GM21576 (cell line): ENCODE measurements at regions not wholly inside any gene's neighbourhood (a gene's known extent, or its start where the extent isn't known, plus 50 kb on each side); places are given as distances from the start of the nearest gene placed in this dataset.

Source experiments
- ATAC-seq: cut with Tn5 transposase; IDR thresholded peaks from one replicate; pipeline ENCODE4 v1.9.1; 2021; ENCODE audit warnings: mild to moderate bottlenecking, moderate library complexity; ENCODE audit not compliant: unreplicated experiment

DNA sequence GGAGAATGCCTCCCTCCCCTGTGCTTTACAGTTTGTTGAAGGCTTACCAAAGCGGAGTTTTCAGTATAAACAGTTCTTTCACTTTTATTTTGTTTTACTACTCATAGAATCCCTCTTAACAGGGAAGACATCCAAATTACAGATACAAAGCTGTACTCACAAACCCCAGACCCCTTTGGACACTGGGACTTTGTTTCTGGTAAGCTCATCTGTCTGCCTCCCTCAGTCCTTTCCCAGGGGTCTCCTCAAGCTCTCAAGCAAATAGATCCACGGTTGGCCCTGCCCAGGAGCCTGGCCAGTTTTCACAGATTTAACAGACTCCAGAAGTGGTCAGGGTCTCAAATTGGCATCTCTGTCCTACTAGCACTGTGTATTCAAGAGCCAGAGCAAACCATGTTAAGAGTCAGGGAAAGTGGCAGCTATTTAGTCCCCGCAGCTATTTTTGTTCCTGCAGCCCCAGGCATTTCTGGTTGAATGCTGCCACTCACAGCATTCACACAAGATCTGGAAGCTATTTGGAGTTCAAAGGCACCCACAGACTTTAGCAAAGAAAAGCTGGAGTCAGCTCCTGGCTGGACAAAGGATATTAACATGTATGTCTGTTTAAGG lies 54.2 kb downstream of the TMEM100 start:
- ATAC-seq, result no peak

DNA sequence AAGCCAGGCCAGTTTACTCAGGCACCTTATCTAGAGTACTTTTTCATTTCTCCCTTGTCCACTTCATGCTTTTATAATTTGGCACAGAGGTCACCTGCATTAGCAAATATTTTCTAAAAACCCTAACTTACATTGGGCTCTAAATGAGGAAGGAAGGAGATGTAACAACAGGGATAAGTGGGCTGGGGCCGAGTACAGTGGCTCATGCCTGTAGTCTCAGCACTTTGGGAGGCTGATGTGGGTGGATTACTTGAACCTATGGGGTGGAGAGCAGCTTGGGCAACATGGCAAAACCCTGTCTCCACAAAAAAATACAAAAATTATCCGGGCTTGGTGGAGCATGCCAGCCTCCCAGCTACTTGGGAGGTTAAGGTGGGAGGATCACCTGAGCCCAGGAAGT lies 55.9 kb downstream of the TMEM100 start:
- no peak for ATAC-seq

DNA sequence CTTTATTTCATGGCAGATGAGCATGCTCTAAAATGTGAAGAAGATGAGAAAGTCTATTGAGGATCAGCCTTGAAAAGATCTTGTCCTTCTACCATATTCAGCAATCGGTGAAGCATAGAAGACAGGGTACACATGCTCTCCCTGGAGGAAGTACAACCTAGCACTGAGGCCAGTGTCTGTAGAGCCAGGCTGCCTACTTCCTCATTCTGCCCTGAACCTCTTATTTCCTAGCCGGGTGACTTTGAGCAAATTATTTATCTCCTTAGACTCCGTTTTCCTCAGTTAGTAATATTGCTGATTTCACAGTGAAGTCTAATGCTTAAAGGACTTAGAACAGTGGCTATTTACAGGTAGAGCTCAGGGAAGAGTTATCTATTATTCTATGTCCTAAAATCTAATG lies 58.4 kb downstream of the TMEM100 start:
- ATAC-seq, result peak; percentile 96

DNA sequence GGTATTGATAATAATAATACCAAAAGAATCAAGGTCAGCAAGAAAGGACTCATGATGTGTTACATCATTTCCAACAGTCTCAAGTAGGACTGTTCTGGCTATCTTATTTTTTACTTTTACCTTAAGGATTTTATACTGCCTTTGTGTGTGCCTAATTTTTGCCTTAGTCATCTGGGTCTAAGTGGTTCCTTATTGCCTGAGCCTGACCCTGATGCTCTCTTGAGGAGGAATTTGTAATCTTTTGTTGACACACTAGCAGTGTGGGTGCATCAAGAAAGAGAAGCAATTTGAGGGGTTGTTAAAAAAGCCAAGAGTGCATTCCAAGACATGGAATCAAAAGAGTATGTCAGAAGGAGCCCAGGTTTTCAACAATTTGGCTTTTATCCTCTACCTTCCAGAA lies 59.3 kb downstream of the TMEM100 start:
- ATAC-seq, result no peak

DNA sequence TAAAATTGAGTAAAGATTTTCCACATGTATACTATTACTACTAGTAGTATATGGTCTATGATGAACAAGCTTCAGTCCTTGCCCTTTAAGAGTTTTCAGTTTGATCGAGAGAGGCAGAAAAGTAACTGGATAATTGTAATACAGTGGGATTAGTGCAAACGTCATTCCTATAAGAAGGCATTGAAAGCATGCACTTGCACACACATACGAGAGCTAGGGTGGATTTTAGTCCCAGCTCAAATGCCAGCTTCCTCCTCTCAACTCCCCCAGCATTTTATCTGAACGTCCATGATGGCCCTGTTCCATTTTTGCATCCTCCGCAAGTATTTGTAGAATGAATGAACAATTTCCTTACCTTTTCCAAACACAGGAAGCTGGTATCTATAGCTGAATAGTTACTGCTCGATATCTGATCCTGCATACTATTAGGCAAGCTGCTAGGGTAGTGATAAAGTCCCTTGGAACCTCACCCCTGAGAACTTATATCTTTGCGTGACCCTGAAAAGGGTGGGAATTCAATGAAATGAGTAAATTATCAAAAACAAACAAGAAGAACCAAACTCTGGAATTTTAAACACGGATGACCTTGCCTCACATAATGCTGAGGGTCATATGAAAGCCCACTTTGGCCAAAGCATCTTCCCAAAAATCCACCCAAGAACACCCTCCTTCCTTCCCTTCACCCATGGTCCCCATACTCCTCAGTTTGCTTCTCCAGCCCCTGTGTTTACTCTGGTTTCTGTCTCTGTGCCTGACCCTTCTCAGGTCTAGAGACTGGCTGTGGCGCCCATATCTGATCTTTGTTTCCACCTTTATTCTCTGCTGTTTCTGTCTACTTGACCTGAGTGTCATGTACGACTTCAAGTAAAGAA lies 60.5 kb downstream of the TMEM100 start:
- no peak for ATAC-seq

DNA sequence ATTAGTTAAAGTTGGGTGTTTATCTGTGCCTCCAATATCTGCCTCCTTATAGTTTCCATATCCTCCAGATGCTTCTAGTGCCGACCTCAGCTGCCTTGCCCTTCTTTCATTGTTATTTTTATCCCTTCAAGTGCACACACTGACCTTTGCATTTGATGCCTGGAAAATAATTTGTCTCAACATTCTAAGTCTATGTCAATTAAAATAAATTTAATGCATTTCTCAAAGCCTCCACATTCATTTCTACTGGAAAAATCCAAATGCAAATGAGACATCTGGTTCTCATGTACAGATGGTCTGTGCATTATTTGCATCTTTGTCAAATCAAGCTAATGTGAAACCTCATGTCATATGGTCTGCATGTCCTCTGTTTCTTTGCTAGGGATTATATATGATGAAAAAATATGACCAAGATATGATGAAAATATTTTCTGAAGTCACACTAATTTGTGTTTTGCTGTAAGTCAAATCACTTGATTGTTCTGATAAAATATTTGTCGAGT lies 61.4 kb downstream of the TMEM100 start:
- ATAC-seq, result no peak

DNA sequence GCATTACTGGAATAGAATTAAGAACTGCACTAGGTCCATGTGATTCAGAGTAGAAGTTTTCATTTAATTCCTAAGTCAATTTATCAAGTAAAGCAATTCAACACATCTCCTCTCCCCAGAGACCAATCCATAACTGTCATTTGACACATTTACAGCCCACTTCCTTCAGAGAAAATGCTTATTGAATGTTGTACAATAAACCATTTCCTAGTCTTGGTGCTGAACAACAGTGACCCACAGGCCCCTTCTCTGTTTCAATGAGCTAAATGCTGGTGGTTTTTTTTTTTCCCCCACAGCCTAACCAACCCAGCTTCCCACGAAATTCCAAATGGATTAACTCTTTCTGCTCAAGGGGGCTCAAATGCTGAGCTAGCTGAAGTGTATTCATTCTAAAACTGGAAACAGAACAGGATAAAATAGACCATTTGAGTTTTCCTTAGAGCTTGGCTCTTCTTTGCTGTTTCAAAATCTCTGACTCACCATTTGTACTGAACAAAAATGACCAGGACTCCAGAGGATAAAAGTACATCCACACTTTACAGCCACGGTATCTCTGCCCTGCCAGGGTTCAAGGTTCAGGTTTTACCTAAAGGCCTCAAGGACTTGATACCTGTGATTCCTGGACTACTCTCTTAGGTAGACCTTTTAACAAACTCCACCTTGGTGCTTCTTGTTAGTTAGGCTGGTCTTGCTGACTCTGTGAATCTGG lies 62.3 kb downstream of the TMEM100 start:
- no peak for ATAC-seq

DNA sequence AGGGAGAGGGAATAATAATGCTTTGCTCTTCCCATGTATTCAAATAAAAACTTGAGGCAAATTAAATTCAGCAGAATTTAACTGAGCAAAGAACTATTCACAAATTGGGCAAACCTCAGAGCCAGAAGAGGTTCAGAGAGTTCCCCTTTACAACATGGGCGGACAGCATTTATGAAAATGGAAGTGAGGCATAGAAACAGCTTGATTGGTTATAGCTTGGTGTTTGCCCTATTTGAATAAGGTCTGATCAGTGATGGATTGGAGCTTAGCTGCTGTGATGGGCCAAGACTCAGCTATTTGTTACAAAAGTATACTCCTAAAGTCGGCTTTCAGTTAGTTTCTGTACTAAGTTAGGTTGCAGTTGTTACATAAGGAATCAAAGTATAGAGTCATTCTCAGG lies 63.0 kb downstream of the TMEM100 start:
- ATAC-seq, result no peak

DNA sequence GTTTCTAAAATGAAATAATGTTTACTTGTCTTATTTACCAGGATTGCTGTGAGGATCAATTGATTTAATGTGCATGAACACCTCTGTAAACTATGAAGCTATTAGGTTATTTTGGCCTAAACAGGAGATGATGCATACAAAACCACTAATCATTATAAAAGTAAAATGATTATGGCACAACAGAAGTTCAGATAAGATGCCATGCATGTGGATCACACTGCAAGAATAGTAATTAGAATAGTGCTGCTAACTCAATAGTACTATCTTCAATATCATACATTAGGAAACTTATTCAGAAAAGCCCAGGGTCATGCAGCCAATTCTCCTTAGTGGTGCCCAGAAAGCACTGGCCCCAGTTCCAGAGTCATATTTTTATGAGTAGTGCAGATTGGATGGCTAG lies 66.9 kb downstream of the TMEM100 start:
- no peak for ATAC-seq

DNA sequence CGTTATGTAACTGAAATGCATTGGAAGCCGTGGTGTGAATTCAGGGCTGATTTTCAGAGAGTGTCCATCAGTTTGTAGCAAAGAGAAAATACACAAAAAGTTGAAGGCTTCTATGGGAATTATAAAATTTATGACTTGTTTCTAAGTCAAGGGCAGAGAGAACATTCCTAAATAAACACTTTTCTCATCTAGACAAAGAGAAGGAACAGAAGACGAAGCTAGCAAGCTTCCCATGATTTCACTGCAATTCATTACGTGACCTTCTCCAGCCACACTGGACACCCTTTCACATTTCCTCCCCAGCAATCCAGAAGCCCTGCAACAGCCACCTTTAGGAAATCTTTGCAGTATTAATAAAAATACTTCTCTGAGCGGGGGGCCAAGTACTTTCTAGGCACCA lies 67.8 kb downstream of the TMEM100 start:
- ATAC-seq, result no peak

DNA sequence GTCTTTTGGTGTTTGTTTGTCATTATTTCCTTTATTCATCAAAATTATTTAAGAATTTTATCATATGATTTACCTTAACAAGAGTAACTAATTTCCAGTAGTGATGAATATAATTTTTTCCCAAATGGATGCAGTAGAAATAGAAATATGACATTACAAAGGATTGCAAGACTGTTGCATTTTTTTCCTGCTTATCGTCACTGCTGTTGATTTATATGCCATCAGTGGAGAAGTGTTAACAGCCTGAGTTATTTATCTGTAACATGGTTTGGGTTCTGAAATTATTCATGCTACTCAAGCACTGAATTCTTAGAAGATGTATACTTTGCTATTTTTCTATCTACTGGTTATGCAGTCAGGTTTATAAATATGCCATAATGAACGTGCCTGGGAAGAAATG lies 68.6 kb downstream of the TMEM100 start:
- no peak for ATAC-seq

DNA sequence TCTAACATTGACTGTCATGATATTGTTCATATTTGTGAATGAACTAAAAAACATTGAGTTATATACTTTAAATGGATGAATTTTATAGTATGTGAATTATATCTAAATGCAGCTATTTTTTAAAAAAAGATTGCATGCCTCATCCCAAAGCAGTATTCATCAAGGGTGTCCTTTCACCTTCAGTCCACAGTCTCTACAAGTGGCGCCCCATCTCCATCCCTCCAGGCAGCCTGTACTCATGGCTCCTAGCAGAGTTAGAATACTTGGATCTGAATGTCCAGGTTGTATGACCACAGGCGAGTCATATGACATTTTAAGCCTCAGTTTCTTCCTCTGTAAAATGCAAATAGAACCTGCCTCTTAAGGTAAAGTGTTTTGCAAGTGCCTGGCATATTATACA lies 69.8 kb downstream of the TMEM100 start:
- ATAC-seq, result no peak

DNA sequence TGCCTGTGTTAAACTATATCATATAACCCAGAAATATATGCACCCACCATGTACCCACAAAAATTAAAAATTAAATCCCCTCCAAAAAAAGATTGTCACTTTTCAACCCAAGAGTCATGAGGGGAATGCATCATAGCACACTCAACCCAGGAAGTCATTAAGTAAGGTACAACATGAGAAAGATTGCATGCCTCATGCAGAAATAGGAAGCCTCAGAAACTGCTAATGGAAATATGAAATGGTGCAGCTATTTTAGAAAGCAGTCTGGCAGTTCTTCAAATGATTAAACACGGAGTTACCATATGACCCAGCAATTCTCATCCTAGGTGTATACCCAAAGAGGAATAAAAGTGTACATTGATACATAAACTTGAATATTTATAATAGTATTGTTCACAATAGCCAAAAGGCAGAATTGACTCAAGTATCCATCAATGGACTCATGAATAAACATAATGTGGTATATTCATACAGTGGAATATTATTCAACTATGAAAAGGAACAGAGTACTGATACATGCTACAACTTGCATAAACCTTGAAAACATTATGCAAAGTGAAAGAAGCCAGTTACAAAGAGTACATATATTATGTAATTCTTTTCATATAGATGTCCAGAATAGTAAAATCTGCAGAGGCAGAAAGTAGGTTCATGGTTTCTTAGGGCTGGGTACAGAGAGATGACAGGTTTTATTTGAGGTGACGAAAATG lies 70.4 kb downstream of the TMEM100 start:
- no peak for ATAC-seq

DNA sequence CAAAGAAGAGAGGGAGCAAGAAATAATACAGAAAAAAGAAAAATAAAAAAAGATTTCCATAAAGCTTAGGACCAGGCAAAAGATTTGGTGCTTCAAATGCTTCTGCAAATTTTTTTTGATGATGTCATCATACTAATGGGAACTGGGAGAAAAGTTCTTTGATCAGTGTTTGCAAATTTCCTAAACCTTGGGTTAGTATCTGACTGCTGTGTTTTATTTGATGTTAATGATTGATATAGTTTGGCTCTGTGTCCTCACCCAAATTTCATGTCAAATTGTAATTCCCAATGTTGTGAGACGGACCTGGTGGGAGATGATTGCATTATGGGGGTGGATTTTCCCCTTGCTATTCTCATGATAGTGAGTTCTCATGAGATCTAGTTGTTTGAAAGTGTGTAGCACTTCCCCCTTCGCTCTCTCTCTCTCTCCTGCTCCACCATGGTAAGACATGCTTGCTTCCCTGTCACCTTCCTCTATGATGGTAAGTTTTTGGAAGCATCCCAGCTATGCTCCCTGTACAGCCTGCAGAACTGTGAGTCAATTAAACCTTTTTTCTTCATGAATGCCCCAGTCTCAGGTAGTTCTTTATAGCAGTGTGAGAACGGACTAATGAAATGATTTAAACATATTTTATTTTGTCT lies 72.6 kb downstream of the TMEM100 start:
- ATAC-seq, result no peak

DNA sequence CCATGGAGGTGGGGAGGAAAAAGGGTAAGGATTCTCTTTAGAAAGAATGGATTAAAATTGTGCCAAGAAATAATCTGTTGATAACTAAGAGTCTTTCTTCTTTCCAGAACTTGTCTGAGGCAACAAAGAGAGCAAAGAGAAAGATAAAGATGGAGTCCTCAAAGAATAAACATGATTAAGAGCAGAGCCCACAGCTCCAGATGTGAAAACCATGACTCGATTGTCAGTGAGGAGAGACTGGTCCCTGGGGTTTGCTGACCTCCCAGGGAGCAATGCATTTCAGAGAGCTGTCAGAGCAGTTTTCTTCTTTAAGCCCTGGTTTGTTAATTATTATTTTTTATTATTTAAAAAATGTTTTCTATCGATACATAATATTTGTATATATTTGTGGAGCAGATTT lies 74.6 kb downstream of the TMEM100 start:
- ATAC-seq, result no peak

DNA sequence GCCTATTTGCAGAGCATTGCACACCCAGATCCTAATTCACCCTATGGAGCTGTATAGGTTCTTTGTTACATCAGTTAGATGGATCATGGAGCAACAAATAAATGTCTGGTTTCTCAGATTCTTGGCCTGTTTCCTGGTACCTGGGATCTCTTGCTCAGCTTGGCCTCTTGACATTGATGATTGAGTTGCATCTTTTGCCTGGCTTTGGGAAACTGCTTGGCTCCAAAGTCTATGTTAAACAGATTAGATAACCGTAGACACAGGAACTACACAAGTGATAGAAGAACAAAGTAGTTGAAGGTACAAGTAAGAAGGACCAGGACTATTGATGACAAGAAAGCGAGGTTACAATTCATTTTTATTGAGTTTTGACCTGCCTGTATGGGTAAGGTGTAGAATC lies 77.3 kb downstream of the TMEM100 start:
- ATAC-seq, result no peak

DNA sequence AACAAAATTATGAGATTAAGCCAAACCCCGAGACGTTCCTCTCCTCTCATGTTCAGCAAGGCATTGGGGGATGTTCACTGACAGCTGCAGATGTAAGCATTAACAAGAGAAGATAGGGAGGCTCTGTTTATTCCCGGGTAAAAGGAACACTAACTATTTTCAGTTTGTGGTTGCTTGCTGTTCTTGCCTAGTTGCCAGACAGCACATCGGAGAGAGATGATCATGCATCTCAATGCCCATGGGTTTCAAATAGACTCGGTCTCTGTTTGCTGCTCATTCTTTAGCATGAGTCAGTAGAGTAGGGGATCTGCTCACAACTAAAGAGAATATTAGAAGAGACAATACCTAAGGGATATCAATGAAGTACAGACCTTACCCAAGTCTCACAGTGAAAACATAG lies 78.3 kb downstream of the TMEM100 start:
- no peak for ATAC-seq

DNA sequence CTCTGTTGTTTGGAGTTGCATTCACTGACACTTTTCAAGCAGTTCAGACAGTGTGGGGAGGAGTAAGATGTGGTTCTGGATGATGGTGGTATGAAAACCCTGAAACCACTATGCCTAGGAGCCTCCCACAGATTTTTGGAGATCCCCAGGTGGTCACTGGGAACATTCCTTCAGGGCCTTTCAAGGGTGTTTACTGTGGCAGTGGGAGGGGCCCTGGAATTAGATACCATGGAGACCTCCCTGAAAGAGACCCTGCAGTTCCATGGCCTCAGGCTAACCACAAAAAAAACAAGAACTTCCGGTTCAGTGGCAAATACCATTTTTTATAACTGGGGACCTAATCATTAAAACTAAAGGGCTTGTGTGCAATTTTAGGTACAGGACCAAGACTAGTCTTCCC lies 79.9 kb downstream of the TMEM100 start:
- ATAC-seq, result no peak

DNA sequence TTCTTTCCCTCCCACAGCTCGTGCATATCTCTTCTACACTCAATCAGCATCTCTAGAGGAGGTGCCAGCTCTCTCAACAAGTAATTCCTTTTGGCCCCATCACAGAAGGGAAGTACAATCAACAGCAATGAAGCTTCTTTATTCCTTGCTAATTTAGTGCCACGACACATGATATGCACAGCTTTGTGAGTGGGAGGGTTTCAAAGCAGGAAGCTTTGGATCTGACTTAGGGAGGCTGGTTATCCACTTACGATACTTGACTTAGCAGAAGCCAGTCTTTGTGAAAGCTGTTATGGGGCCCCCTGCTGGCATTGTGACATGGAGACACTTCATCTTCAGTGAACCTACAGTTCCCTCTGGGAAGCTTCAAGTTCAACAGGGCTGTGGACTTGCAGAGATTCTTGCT lies 81.0 kb downstream of the TMEM100 start:
- no peak for ATAC-seq

DNA sequence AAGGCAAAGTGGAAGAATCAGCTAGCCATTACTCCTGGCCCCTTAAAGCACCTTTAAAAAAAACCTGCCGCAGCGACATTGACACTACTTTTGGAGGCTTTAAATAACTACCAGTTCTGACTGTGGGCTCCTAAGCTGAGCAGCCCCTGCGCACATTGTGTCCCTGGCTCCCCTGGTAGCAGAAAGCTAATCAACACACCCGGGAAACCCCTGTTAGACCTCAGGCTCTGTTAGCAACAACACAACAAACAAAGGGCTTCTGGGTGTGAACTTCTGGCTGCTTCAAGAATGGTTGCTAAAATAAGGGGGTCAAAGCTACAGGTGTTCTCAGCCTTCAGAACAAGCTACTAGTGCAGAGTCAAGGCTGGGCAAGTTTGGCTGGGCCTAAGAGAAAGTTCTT lies 83.6 kb downstream of the TMEM100 start:
- no peak for ATAC-seq
